HCT116 (cell line): ENCODE measurements at regions not wholly inside any gene's neighbourhood (a gene's known extent, or its start where the extent isn't known, plus 50 kb on each side); places are given as distances from the start of the nearest gene placed in this dataset.

ENCODE experiments used
- ATAC-seq: fragments of 200-7000 bp; cut with Tn5 transposase; 2 replicates; pipeline ENCODE4 v1.9.1; 2020; ENCODE audit warnings: mild to moderate bottlenecking, moderate library complexity
- BruUV-seq: library from RNA; stranded (reverse); fragments of 400-500 nt; replicated peaks from 2 replicates; lab custom pipeline; 2021; lab: Mats Ljungman, UMichigan
- CTCF ChIA-PET: fragments of 300-600 bp; sonication (Branson Sonifier 250); formaldehyde crosslinking; loops from one replicate; lab custom pipeline; 2021; ENCODE audit warnings: antibody characterized with exemption; lab: Charles Lee
- POLR2A ChIA-PET: fragments of 300-600, 350-600 bp; sonication (Branson Sonifier 250); formaldehyde crosslinking; loops from one replicate; lab custom pipeline; 2021; ENCODE audit warnings: antibody characterized with exemption; lab: Charles Lee
- RAD21 ChIA-PET, 2 experiments: fragments of 300-600 bp; sonication (Branson Sonifier 250); formaldehyde crosslinking; loops; one replicate each; lab custom pipeline; 2023; ENCODE audit warnings: low total read pairs in 2 of 2; ENCODE audit not compliant: uncharacterized antibody in 2 of 2, unreplicated experiment in 2 of 2, low non-redundant PET in 1 of 2; lab: Charles Lee
- DNase-seq: peaks from one replicate; pipeline ENCODE4 v3.0.0-alpha.2; 2010; ENCODE audit warnings: low read depth, low spot score
- H2AFZ ChIP-seq: fragments of 200-600 bp; shearing (Covaris generic), sonication (generic); 2 replicates; pipeline ENCODE4 v1.6.1; 2017; ENCODE audit warnings: low read depth, mixed run types, mixed read lengths, antibody characterized with exemption, low read length; ENCODE audit not compliant: poor library complexity, severe bottlenecking
- H3K27ac ChIP-seq: 2 replicates; pipeline ENCODE4 v1.5.1; 2012; ENCODE audit warnings: low read depth, low read length
- H3K27me3 ChIP-seq: fragments of 200-600 bp; sonication (generic); 2 replicates; pipeline ENCODE4 v1.6.1; 2016; ENCODE audit warnings: mixed run types, low read length, mixed read lengths; ENCODE audit not compliant: insufficient read depth
- H3K36me3 ChIP-seq, 2 experiments: fragments of 200-500 bp in 1 of 2; fragments of 200-600 bp in 1 of 2; sonication (Bioruptor generic) in 1 of 2; sonication (generic) in 1 of 2; 2 replicates each; pipeline versions ENCODE4 v1.5.1 to v1.6.1; 2014 to 2016; ENCODE audit warnings: low read length in 2 of 2, inconsistent platforms in 1 of 2, mixed read lengths in 1 of 2, mixed run types in 1 of 2; ENCODE audit not compliant: insufficient read depth in 2 of 2, control insufficient read depth in 1 of 2
- H3K4me1 ChIP-seq, 2 experiments: fragments of 200-600 bp in 1 of 2; sonication (generic) in 1 of 2; 2 replicates each; pipeline versions ENCODE4 v1.5.1 to v1.6.1; 2012 to 2017; ENCODE audit warnings: low read length in 2 of 2, inconsistent platforms in 1 of 2, mild to moderate bottlenecking in 1 of 2, mixed read lengths in 1 of 2, mixed run types in 1 of 2, moderate library complexity in 1 of 2; ENCODE audit not compliant: insufficient read depth in 2 of 2, control insufficient read depth in 1 of 2
- H3K4me2 ChIP-seq: fragments of 200-600 bp; sonication (generic); 2 replicates; pipeline ENCODE4 v1.6.1; 2017; ENCODE audit warnings: mixed run types, low read length, mixed read lengths
- H3K4me3 ChIP-seq, 2 experiments: fragments of 200-600 bp in 1 of 2; sonication (generic) in 1 of 2; replicated peaks in 1 of 2; 2 replicates each; pipeline ENCODE4 v1.5.1; 2011 to 2016; ENCODE audit warnings: low read length in 2 of 2, control low read depth in 1 of 2, low read depth in 1 of 2, mild to moderate bottlenecking in 1 of 2, mixed read lengths in 1 of 2, mixed run types in 1 of 2
- H3K79me2 ChIP-seq: fragments of 200-600 bp; sonication (generic); 2 replicates; pipeline ENCODE4 v1.6.1; 2017; ENCODE audit warnings: mild to moderate bottlenecking, mixed run types, low read length, moderate library complexity, mixed read lengths; ENCODE audit not compliant: insufficient read depth
- H3K9ac ChIP-seq: fragments of 200-600 bp; sonication (generic); 2 replicates; pipeline ENCODE4 v1.6.1; 2016; ENCODE audit warnings: low read length, mixed read lengths
- H3K9me2 ChIP-seq: fragments of 200-600 bp; sonication (generic), shearing (Covaris generic); 2 replicates; pipeline ENCODE4 v1.6.1; 2017; ENCODE audit warnings: mixed run types, mild to moderate bottlenecking, moderate library complexity; ENCODE audit not compliant: insufficient read depth
- H3K9me3 ChIP-seq, 2 experiments: fragments of 200-500 bp in 1 of 2; fragments of 200-600 bp in 1 of 2; sonication (Bioruptor generic) in 1 of 2; sonication (generic) in 1 of 2; 2 replicates each; pipeline ENCODE4 v1.6.1; 2014 to 2017; ENCODE audit warnings: low read length in 2 of 2, mixed read lengths in 2 of 2, inconsistent platforms in 1 of 2, low read depth in 1 of 2, mild to moderate bottlenecking in 1 of 2, mixed run types in 1 of 2, moderate library complexity in 1 of 2; ENCODE audit not compliant: control insufficient read depth in 1 of 2, insufficient read depth in 1 of 2
- H4K20me1 ChIP-seq: fragments of 200-600 bp; sonication (generic), shearing (Covaris generic); 2 replicates; pipeline ENCODE4 v1.6.1; 2017; ENCODE audit warnings: mixed run types, mild to moderate bottlenecking, moderate library complexity; ENCODE audit not compliant: insufficient read depth
- CBX3 ChIP-seq: IDR thresholded peaks from 2 replicates; pipeline ENCODE4 v1.6.1; 2012; ENCODE audit warnings: low read depth
- EGR1 ChIP-seq: IDR thresholded peaks from 2 replicates; pipeline ENCODE4 v1.6.1; 2012; ENCODE audit warnings: low read depth
- ELF1 ChIP-seq: IDR thresholded peaks from 2 replicates; pipeline ENCODE4 v1.6.1; 2012; ENCODE audit warnings: low read depth, borderline replicate concordance
- EZH2 ChIP-seq: fragments of 200-600 bp; sonication (generic); IDR thresholded peaks from 2 replicates; pipeline ENCODE4 v1.6.1; 2017; ENCODE audit warnings: antibody characterized with exemption, mixed run types
- JUND ChIP-seq: IDR thresholded peaks from 2 replicates; pipeline ENCODE4 v1.6.1; 2012
- POLR2A ChIP-seq: IDR thresholded peaks from 2 replicates; pipeline ENCODE4 v1.7.0; 2011; ENCODE audit warnings: borderline replicate concordance; ENCODE audit not compliant: insufficient read depth, insufficient read length; ENCODE audit errors: extremely low read depth
- RAD21 ChIP-seq: IDR thresholded peaks from 2 replicates; pipeline ENCODE4 v1.6.1; 2012; ENCODE audit warnings: low read depth, mild to moderate bottlenecking
- REST ChIP-seq: IDR thresholded peaks from 2 replicates; pipeline ENCODE4 v1.6.1; 2012; ENCODE audit warnings: low read depth
- SP1 ChIP-seq: IDR thresholded peaks from 2 replicates; pipeline ENCODE4 v1.6.1; 2012; ENCODE audit warnings: low read depth
- SRF ChIP-seq: IDR thresholded peaks from 2 replicates; pipeline ENCODE4 v1.6.1; 2012; ENCODE audit warnings: low read depth
- ZBTB33 ChIP-seq: IDR thresholded peaks from 2 replicates; pipeline ENCODE4 v1.6.1; 2011; ENCODE audit warnings: mild to moderate bottlenecking, low read length, moderate library complexity; ENCODE audit not compliant: insufficient replicate concordance; ENCODE audit errors: extremely low read depth
- ZNF274 ChIP-seq: fragments of 200-500 bp; sonication (Bioruptor generic); IDR thresholded peaks from 2 replicates; pipeline ENCODE4 v1.6.1; 2014; ENCODE audit warnings: mild to moderate bottlenecking, low read depth, low read length, inconsistent platforms
- intact Hi-C: fragments of 100-400 bp; cut with micrococcal nuclease; formaldehyde crosslinking; loops from 2 replicates; pipeline ENCODE4 v1.10.0; 2022

GRCh38 chr16:23009075-23009474, 140.2 kb downstream of the USP31 start (continued):
- TF ChIP-seq CBX3: no peak
- TF ChIP-seq ZNF274: no peak

- ATAC-seq (no peak), DNase-seq (no peak)
- no peak overlapping the region for H3K4me2 ChIP-seq
- H4K20me1 ChIP-seq: no peaks in the 10 kb centered on the region
- no peak overlapping the region for H3K9ac ChIP-seq
- no peaks in the 10 kb centered on the region for H3K9me2 ChIP-seq
- H3K27me3 ChIP-seq: peaks cover 24% of the 10 kb centered on the region
- POLR2A ChIA-PET: no interaction called here
- H3K36me3 ChIP-seq: no peaks in the 10 kb centered on the region
- no peak overlapping the region for H3K27ac ChIP-seq
- CTCF ChIA-PET: no interaction called here
- no peaks in the 10 kb centered on the region for H3K79me2 ChIP-seq
- BruUV-seq: no TSS peak
- no peak overlapping the region for H3K4me3 ChIP-seq
- no peaks in the 10 kb centered on the region for H3K9me3 ChIP-seq
- H3K4me1 ChIP-seq: no peaks in the 10 kb centered on the region
- RAD21 ChIA-PET: no interaction called here
- intact Hi-C loops: no loop called here
- TF ChIP-seq RAD21 (no peak), EZH2 (no peak)
- no peak overlapping the region for H2AFZ ChIP-seq
These were observed 141.2 kb downstream of the USP31 start for GRCh38 chr16:23008041-23008440.

GRCh38 chr16:23006380-23006779, 142.9 kb downstream of the USP31 start:
- CTCF ChIA-PET: no interaction called here
- Histone ChIP-seq H3K9ac (no peak overlapping the region), H4K20me1 (no peaks in the 10 kb centered on the region), H3K4me1 (no peaks in the 10 kb centered on the region), H2AFZ (no peak overlapping the region), H3K79me2 (no peaks in the 10 kb centered on the region), H3K9me3 (no peaks in the 10 kb centered on the region), H3K4me3 (no peak overlapping the region), H3K9me2 (no peaks in the 10 kb centered on the region), H3K27ac (no peak overlapping the region), H3K4me2 (no peak overlapping the region), H3K36me3 (no peaks in the 10 kb centered on the region), H3K27me3 (peaks cover 33% of the 10 kb centered on the region)
- intact Hi-C loops: no loop called here
- RAD21 ChIA-PET: no interaction called here
- ATAC-seq (no peak), DNase-seq (no peak)
- BruUV-seq: no TSS peak
- POLR2A ChIA-PET: no interaction called here
- TF ChIP-seq SP1 (no peak), REST (no peak), EGR1 (no peak), RAD21 (no peak), SRF (no peak), POLR2A (no peak), JUND (no peak), ELF1 (no peak), CBX3 (no peak), ZBTB33 (no peak)
